GM13977 (cell line): ENCODE measurements at regions not wholly inside any gene's neighbourhood (a gene's known extent, or its start where the extent isn't known, plus 50 kb on each side); places are given as distances from the start of the nearest gene placed in this dataset.

Experiments
- DNase-seq: peaks from one replicate; pipeline ENCODE4 v3.0.0; 2012; ENCODE audit warnings: low spot score
- CTCF ChIP-seq: IDR thresholded peaks from 2 replicates; pipeline ENCODE4 v1.5.1; 2012; ENCODE audit warnings: mild to moderate bottlenecking, control low read depth; ENCODE audit not compliant: insufficient read depth; ENCODE audit errors: extremely low read depth, missing control alignments
- in situ Hi-C: fragments of 300-500 bp; cut with MboI; formaldehyde crosslinking; loops from one replicate; pipeline ENCODE4 v1.12.0; 2022; ENCODE audit warnings: low sequenced_read_pairs, low pct_unique_long_range_greater_than_20kb, mixed read lengths, inconsistent platforms; ENCODE audit not compliant: unreplicated experiment

DNA sequence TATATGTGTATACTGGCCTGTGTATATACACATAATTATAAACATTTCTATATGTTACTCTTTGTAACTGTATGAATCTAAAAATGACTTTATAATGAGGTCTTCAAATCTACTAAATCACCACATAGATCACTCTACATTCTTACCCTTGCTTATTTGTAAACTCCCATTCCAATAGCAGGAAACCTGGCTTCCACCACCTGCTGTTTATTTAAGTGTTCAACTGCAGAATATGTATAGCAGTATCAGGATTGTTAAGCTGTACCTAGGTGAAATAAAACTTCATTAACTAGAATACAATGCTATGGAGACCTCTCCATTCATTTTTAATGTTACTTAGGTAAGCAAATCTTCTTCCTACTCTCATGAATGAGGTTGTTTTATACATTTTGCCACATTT is 1351.1 kb upstream of the B3GALT2 start:
- in situ Hi-C loops: no loop called here
- TF ChIP-seq CTCF: no peak
- no peak for DNase-seq

GRCh38 chr1:194535369-194535768 is 1349.0 kb upstream of the B3GALT2 start:
- no peak for TF ChIP-seq CTCF
- in situ Hi-C loops: no loop called here
- DNase-seq: no peak

- DNase-seq: no peak
- no peak for TF ChIP-seq CTCF
- in situ Hi-C loops: no loop called here
Observed at GRCh38 chr1:194534784-194535183, 1348.4 kb upstream of the B3GALT2 start.

DNA sequence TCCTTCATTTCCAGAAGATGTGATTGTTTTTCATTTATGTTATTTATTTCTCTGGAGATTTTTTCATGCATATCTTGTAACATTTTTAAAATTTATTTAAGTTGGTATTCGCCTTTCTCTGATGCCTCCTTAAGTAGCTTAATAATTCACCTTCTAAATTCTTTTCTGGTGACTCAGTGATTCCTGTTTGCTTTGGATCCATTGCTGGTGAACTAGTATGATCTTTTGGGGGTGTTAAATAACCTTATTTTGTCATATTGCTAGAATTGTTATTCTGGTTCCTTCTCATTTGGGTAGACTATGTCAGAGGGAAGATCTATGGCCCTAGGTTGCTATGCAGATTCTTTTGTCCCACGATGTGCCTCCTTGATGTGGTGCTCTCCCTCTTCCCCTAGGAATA is 1347.2 kb upstream of the B3GALT2 start:
- no peak for DNase-seq
- in situ Hi-C loops: no loop called here
- no peak for TF ChIP-seq CTCF

DNA sequence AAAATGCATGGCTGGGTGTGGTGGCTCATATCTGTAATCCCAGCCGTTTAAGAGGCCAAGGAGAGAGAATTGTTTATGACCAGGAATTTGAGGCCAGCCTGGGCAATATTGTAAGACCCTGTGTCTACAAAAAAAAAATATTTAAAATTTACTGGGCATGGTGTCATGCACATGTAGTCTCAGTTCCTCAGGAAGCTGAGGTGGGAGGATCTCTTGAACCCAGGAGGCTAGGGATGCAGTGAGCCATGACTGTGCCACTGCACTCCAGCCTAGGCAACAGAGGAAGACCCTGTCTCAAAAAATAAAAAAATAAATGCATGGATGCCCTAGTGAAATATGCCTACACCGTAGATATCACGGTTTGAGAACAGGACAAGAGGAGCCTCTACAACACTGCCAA is 1331.2 kb upstream of the B3GALT2 start:
- TF ChIP-seq CTCF: no peak
- DNase-seq: no peak
- in situ Hi-C loops: no loop called here

GRCh38 chr1:194515916-194516315 is 1329.5 kb upstream of the B3GALT2 start:
- DNase-seq: no peak
- in situ Hi-C loops: no loop called here
- no peak for TF ChIP-seq CTCF

DNA sequence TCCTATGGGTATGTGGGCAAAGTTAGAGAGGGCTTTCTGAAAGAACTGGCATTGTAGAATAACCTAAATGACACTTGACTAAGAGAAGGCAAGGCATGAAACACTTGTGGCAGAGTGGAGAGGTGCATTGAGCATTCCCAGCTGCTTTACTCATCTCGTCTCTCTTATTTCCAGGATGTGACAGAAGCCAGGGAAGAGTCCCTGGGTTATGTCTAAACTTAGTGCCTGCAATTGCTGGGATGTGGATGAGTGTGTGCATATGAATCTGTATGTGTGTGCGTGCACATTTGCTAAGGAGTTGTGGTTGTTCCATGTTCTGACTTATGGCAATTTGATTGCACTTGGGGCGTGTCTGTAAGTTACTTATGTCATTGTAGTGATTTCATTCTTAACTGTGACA is 1326.5 kb upstream of the B3GALT2 start:
- no peak for TF ChIP-seq CTCF
- in situ Hi-C loops: no loop called here
- no peak for DNase-seq
